ENCODE measurements at regions not wholly inside any gene's neighbourhood (a gene's known extent, or its start where the extent isn't known, plus 50 kb on each side); places are given as distances from the start of the nearest gene placed in this dataset.

GRCh38 chr1:224850446-224850845, 79.0 kb upstream of the DNAH14 start:
- no peak for DNase-seq

GRCh38 chr1:224851210-224851847, 78.1 kb upstream of the DNAH14 start:
- peak; percentile 76 for DNase-seq

GRCh38 chr1:224851848-224852261, 77.6 kb upstream of the DNAH14 start:
- DNase-seq = peak; percentile 30

GRCh38 chr1:224852901-224853568, 76.4 kb upstream of the DNAH14 start:
- peak; percentile 74 for DNase-seq

- no peak for DNase-seq
Observed at GRCh38 chr1:224856973-224857372, 72.5 kb upstream of the DNAH14 start.

- DNase-seq = no peak
Observed at GRCh38 chr1:224859651-224860050, 69.8 kb upstream of the DNAH14 start.

- no peak for DNase-seq
Observed at GRCh38 chr1:224860488-224861338, 68.8 kb upstream of the DNAH14 start.

- no peak for DNase-seq
Observed at GRCh38 chr1:224861339-224861716, 68.1 kb upstream of the DNAH14 start.

- no peak for DNase-seq
Observed at GRCh38 chr1:224863486-224863885, 66.0 kb upstream of the DNAH14 start.

- no peak for DNase-seq
Observed at GRCh38 chr1:224864006-224864405, 65.5 kb upstream of the DNAH14 start.

- no peak for DNase-seq
Observed at GRCh38 chr1:224865510-224865909, 64.0 kb upstream of the DNAH14 start.

GRCh38 chr1:224866940-224867339, 62.5 kb upstream of the DNAH14 start:
- DNase-seq = no peak

GRCh38 chr1:224867715-224868114, 61.8 kb upstream of the DNAH14 start:
- no peak for DNase-seq

- no peak for DNase-seq
Observed at GRCh38 chr1:224872832-224873433, 56.5 kb upstream of the DNAH14 start.

- DNase-seq = no peak
Observed at GRCh38 chr1:224873434-224874369, 55.8 kb upstream of the DNAH14 start.

- DNase-seq = no peak
Observed at GRCh38 chr1:224874775-224875174, 54.7 kb upstream of the DNAH14 start.

GRCh38 chr1:224879162-224879803, 50.2 kb upstream of the DNAH14 start:
- DNase-seq = no peak
